Mammary epithelial cell (primary cell): ENCODE measurements at regions not wholly inside any gene's neighbourhood (a gene's known extent, or its start where the extent isn't known, plus 50 kb on each side); places are given as distances from the start of the nearest gene placed in this dataset.

Experiments
- CTCF ChIP-seq, 2 donors: IDR thresholded peaks in 1 of 2; conservative IDR thresholded peaks in 1 of 2; 2 replicates each; pipeline ENCODE4 v1.5.1; 2011 to 2012; ENCODE audit warnings: inconsistent platforms in 2 of 2, low read length in 2 of 2, mild to moderate bottlenecking in 2 of 2, control low read depth in 1 of 2, low read depth in 1 of 2; ENCODE audit not compliant: insufficient read depth in 1 of 2; ENCODE audit errors: extremely low read depth in 1 of 2
- EZH2 ChIP-seq: IDR thresholded peaks from 2 replicates; pipeline ENCODE4 v1.6.1; 2012; ENCODE audit warnings: low read length, inconsistent platforms, borderline replicate concordance

- peak; percentile 85 to 93 for TF ChIP-seq CTCF (conservative IDR thresholded peaks at IDR 0.05 in 1 of 2, IDR thresholded peaks at IDR 0.05 in 1 of 2; ENCODE audit: extremely low read depth in 1 of 2, insufficient read depth in 1 of 2, low read depth in 1 of 2, low read length in 2 of 2)
- TF ChIP-seq EZH2 = no peak
These were observed 154.1 kb upstream of the MMS22L start for GRCh38 chr6:97437087-97437486.
